HL-60 (cell line): ENCODE measurements at regions not wholly inside any gene's neighbourhood (a gene's known extent, or its start where the extent isn't known, plus 50 kb on each side); places are given as distances from the start of the nearest gene placed in this dataset.

Experiments
- CTCF ChIP-seq: IDR thresholded peaks from one replicate; pipeline ENCODE4 v1.5.1; 2011; ENCODE audit warnings: low read length, control low read depth, inconsistent platforms; ENCODE audit not compliant: insufficient read depth
- GABPA ChIP-seq: IDR thresholded peaks from 2 replicates; pipeline ENCODE4 v1.6.1; 2012; ENCODE audit warnings: low read depth
- POLR2AphosphoS5 ChIP-seq: IDR thresholded peaks from 2 replicates; pipeline ENCODE4 v1.6.1; 2012; ENCODE audit warnings: low read depth
- REST ChIP-seq: IDR thresholded peaks from 2 replicates; pipeline ENCODE4 v1.6.1; 2012; ENCODE audit warnings: low read depth; ENCODE audit not compliant: insufficient replicate concordance
- SPI1 ChIP-seq: IDR thresholded peaks from 2 replicates; pipeline ENCODE4 v1.6.1; 2012; ENCODE audit warnings: low read depth, mild to moderate bottlenecking, borderline replicate concordance

GRCh38 chr5:120988491-120988890, 524.4 kb downstream of the PRR16 start:
- TF ChIP-seq SPI1 (no peak), CTCF (no peak), GABPA (no peak), POLR2AphosphoS5 (no peak), REST (no peak)
